NAMALWA (cell line): ENCODE measurements at regions not wholly inside any gene's neighbourhood (a gene's known extent, or its start where the extent isn't known, plus 50 kb on each side); places are given as distances from the start of the nearest gene placed in this dataset.
"Not testable (repeated sequence)": the region's sequence is repeated elsewhere in the genome, so short reads cannot be mapped to it uniquely, and the experiment has no call there.

Experiments
- DNase-seq: peaks from one replicate; pipeline ENCODE4 v3.0.0-alpha.2; 2015; ENCODE audit warnings: low spot score

DNA sequence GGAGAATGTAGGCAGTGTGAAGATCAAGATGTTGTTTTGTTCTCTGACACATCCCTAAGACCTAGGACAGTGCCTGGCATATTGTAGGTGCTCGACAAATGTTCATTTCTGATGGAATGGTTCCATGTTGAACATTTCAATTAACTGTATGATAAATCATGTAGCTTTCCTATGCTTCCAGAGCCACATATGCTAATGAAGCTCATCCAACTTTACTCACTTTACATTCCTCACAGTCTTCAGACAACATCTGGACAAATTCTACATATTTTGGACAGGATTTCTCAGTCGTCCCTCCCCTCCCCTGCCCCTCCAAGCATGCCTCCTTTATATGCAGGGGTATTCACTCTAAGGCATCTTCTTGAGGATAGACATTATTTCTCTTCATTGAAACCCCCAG lies 177.9 kb downstream of the BLID start:
- no peak for DNase-seq

GRCh38 chr11:121936781-121937447 lies 179.1 kb downstream of the BLID start:
- DNase-seq, result no peak

- no peak for DNase-seq
Observed at GRCh38 chr11:121936370-121936769, 179.6 kb downstream of the BLID start.

DNA sequence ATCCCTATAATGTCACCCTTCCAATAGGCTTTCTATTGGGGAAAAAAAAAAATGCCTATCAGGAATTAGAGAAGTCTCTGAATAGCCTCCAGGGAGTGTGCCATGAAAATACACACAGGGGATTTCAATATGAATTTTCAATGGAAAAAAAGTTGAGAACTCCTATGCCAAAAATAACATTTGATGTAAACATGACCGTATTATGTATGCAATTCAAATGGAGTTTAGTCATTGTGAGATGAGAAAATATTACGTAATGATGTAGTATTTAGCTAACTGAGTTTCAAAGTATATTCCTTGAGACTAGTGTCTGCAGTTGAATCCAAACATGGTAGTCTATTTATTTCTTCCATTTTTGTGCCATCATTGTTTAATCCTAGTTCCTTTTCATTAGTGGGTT lies 182.3 kb downstream of the BLID start:
- DNase-seq, result no peak

GRCh38 chr11:121933294-121933693 lies 182.7 kb downstream of the BLID start:
- DNase-seq, result no peak

- DNase-seq, result no peak
Observed at GRCh38 chr11:121932646-121933185, 183.3 kb downstream of the BLID start.

DNA sequence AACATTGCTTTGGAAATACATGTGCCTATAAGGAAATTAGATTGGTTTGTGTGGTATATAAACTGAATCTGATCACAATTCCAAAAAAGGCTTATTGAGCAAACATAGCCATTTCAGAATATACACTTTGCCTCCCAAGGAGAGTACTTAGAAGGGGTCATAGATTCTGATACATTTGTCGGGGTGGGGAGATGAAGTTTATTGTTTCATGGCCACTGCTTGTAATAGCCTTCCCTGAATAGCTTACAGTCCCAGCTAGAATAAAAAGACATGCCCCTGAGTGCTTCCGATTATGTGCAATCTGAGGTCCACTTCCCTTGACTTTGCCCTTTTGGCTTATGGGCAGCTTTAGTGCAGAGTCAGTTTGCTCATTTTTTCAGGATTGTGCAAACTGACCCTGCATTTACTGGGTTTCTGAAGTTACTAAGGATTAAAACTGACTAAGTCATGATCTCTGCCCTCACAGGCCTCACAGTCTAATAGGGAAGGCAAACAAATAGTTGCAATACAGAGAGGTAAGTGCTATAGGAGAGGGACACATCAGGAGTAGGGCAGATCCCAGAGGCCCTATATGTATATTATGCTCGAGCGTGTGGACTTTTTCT lies 184.2 kb downstream of the BLID start:
- no peak for DNase-seq

GRCh38 chr11:121931121-121931520 lies 184.9 kb downstream of the BLID start:
- no peak for DNase-seq

DNA sequence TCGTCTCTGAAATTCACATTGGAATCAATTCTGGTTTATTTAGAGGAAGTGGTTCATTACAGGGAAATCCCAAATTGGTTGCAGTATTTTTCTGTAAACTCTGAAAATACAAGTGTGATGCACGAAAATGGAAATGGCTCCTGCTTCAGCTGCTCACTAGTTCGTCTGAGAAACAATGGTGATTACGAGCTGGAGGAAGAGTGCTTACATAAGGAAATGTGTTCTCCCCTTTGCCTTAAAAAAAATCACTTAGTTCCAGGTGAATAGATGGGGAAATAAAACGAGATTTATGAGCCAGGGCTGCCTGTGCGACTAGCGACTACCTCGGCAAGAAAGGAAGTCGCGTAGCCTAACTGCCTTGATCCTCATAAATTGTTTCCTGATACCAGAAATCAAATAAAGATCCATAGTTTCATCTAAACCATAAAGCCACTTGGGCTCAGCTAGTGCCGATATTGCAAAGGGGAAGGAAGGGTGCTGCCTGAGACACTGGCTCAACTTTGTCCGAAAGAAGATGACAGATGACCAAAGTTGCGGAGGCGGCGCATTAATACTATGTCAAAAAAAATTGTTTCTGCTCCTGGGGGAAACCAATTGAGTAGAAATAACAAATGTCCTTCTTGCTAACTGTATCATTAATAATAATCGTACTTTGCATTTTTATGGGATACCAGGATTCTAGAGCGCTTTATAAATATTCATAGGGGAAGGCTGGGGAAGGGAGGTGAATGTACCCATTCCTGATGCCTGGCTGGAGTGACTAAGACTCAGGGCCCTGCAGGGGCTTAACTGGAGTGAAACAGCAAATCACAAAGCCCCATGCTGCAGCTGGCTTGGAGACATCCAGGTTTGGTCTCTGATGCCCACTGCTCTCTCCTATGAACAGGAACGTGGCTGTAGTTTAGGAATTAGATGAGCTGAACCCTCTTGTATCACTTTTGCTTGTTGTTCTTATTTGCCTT lies 185.7 kb downstream of the BLID start:
- DNase-seq, result no peak

GRCh38 chr11:121929581-121929980 lies 186.4 kb downstream of the BLID start:
- DNase-seq, result no peak

GRCh38 chr11:121928597-121929580 lies 187.1 kb downstream of the BLID start:
- DNase-seq, result no peak

GRCh38 chr11:121927789-121928188 lies 188.2 kb downstream of the BLID start:
- no peak for DNase-seq

GRCh38 chr11:121927097-121927785 lies 188.8 kb downstream of the BLID start:
- no peak for DNase-seq

DNA sequence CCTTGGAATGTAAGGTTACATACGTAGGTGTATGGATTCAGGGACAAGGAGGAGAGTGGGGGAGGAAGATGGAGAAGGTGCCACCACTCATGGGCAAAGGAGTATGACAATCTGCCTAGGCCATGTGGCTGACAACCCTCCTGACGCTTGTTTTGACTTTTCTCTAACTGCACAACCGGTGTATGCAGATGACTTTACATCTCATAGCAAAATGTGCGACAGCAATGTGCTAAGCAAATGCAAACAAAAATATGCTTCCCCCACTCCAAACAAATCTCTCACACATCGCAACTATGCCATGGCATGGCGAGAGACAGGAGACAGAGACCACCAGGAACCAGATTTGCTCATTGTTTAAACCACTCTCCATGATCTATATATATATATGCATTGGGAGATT lies 191.8 kb downstream of the BLID start:
- DNase-seq, result no peak

- no peak for DNase-seq
Observed at GRCh38 chr11:121917482-121917881, 198.5 kb downstream of the BLID start.

DNA sequence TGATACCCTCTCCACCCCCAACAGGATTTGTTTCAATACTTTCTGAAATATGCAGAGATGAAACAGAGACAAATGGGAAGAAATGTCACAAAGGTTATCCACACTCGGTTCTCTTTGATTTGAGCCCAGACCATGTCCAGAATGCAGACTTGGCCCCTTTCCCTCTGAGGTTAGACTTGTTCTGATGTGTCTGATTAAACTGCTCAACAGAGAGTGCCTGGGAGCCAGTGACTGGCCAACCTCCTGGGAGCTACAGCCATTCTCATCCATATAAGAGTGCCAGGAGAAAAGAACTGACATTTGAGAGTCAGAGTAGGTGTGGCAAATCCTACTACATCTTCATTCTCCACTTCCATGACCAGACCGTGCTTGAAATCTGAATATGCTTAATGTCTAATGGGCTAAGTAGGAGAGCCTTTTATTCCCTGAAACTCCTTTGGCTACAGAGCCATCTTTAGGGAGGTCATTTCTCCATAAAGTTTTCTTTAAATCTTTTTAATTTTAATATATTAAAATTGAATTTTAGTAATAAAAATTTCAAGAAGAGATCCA lies 201.4 kb downstream of the BLID start:
- DNase-seq, result no peak

GRCh38 chr11:121909596-121909995 lies 206.4 kb downstream of the BLID start:
- DNase-seq, result no peak

DNA sequence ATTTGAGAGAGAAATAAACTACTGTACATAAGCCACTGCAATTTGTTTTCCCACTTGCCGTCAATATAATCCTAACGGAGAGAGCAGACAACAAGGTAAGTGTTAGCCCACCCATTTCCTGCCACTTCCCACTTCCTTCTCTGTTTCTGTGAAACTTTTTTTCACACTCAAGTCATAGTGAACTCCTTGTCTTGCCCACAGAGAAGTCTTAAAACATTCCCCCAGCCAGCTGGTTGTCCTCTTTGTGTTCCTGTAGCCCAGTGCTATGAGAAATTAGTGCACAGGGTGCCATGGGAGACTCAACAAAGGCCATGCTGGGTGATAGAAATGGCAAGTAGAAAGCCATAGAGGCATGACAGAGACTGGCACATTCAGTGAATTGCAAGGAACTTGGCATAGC lies 208.6 kb downstream of the BLID start:
- no peak for DNase-seq

DNA sequence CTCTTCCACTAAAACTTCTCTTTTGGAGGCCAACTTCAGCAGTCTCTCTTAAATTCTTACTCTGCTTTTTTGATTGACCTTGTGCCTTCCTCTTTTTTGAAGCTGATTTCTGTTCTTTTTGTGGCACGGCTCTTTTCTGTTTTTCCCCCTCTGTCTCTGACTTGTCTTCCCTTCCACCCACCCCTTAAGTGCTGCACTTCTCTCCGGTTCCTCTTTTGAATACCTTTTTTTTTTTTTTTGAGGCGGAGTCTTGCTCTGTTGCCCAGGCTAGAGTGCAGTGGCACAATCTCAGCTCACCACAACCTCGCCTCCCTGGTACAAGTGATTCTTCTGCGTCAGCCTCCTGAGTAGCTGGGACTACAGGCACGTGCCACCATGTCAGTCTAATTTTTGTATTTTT lies 211.9 kb downstream of the BLID start:
- DNase-seq, result no peak

DNA sequence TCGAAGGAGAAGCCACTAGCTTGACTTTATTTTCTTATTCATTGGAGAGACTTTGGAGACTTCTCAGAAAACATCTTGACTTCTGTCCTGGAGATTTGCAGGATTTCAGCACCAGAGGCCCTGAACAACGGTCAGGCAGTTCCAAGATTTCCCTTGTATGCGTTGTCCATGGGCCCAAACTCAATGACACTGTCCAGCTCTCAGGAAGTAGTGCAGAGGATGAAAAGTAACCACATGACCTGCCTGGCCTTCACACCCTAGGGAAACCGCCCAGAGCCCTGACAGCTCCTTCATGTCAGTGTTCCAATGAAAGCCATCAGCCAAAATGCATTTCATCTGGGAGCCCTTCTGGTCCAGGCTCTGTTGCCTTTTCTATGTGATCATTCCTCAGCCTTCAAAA lies 214.1 kb downstream of the BLID start:
- DNase-seq, result no peak

DNA sequence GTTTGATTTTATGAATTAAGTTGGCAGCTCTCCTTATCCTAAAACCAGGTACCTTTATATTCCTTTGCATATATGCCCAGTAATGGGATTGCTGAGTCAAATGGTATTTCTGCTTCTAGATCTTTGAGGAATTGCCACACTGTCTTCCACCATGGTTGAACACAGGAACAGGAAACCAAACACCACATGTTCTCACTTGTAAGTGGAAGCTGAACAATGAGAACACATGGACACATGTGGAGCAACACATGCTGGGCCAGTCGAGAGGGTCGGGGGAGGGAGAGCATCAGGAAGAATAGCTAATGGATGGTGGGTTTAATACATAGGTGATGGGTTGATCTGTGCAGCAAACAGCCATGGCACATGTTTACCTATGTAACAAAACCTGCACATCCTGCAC lies 214.6 kb downstream of the BLID start:
- not testable (repeated sequence) for DNase-seq
